Testis (tissue), 2 donors: ENCODE measurements at regions not wholly inside any gene's neighbourhood (a gene's known extent, or its start where the extent isn't known, plus 50 kb on each side); places are given as distances from the start of the nearest gene placed in this dataset.

Source experiments
- DNase-seq: peaks from one replicate; pipeline ENCODE4 v3.0.0-alpha.2; 2019
- H3K27ac ChIP-seq, 2 donors: fragments of 200-600 bp; sonication (generic); one replicate each; pipeline ENCODE4 v1.5.1; 2019
- H3K27me3 ChIP-seq: fragments of 200-600 bp; sonication (generic); one replicate; pipeline ENCODE4 v1.5.1; 2019
- H3K36me3 ChIP-seq: fragments of 200-600 bp; sonication (generic); one replicate; pipeline ENCODE4 v1.5.1; 2017; ENCODE audit warnings: low read depth; ENCODE audit errors: missing control alignments
- H3K4me1 ChIP-seq: fragments of 200-600 bp; sonication (generic); one replicate; pipeline ENCODE4 v1.5.1; 2019
- H3K4me3 ChIP-seq, 2 donors: fragments of 200-600 bp; sonication (generic); one replicate each; pipeline ENCODE4 v1.5.1; 2017 to 2019
- H3K9me3 ChIP-seq: fragments of 200-600 bp; sonication (generic); one replicate; pipeline ENCODE4 v1.5.1; 2017
- CTCF ChIP-seq, 3 experiments: fragments of 450-650 bp in 2 of 3; fragments of 200-600 bp in 1 of 3; sonication (generic) in 1 of 3; IDR thresholded peaks; one replicate each; pipeline ENCODE4 v1.5.1; 2016 to 2019; ENCODE audit warnings: antibody characterized with exemption in 3 of 3, mild to moderate bottlenecking in 2 of 3, moderate library complexity in 1 of 3
- POLR2A ChIP-seq: fragments of 450-650 bp; IDR thresholded peaks from one replicate; pipeline ENCODE4 v1.6.1; 2017; ENCODE audit warnings: antibody characterized with exemption, mild to moderate bottlenecking, moderate library complexity
- WGBS, 2 donors: methylation state at CpG; one replicate each; pipeline ENCODE4 v1.1.5; 2018; 5-methylcytosine and 5-hydroxymethylcytosine counted together
- intact Hi-C: fragments of 100-400 bp; cut with DNase I; formaldehyde crosslinking; loops from one replicate; pipeline ENCODE4 v1.15.1; 2023; ENCODE audit warnings: low total_unique reads

- no peaks in the 10 kb centered on the region for H3K9me3 ChIP-seq
- H3K4me1 ChIP-seq: no peaks in the 10 kb centered on the region
- 89% methylated on average over 1 of the region's 1 CpG for WGBS, 2 donors
- no peaks in the 10 kb centered on the region for H3K27me3 ChIP-seq
- no peaks in the 10 kb centered on the region for H3K36me3 ChIP-seq
- H3K4me3 ChIP-seq: no peak overlapping the region
- no peak overlapping the region for H3K27ac ChIP-seq
- DNase-seq: no peak
- intact Hi-C loops: no loop called here
- TF ChIP-seq POLR2A: no peak
- TF ChIP-seq CTCF (IDR thresholded peaks at IDR 0.05): no peak
Observed at GRCh38 chr2:223701761-223702160, 99.6 kb upstream of the SCG2 start.

- TF ChIP-seq POLR2A: no peak
- no peak for TF ChIP-seq CTCF (IDR thresholded peaks at IDR 0.05)
- Histone ChIP-seq H3K36me3 (no peaks in the 10 kb centered on the region), H3K9me3 (no peaks in the 10 kb centered on the region), H3K4me3 (no peak overlapping the region), H3K27me3 (no peaks in the 10 kb centered on the region), H3K27ac (no peak overlapping the region), H3K4me1 (no peaks in the 10 kb centered on the region)
- intact Hi-C loops: no loop called here
- no peak for DNase-seq
- WGBS, 2 donors: 88 to 95% methylated on average over 3 of the region's 3 CpGs
Observed at GRCh38 chr2:223700221-223700620, 98.1 kb upstream of the SCG2 start.

GRCh38 chr2:223697892-223698645, 95.9 kb upstream of the SCG2 start:
- WGBS, 2 donors: 92 to 95% methylated on average over 7 of the region's 7 CpGs
- intact Hi-C loops: no loop called here
- no peak for DNase-seq

GRCh38 chr2:223697316-223697891, 95.2 kb upstream of the SCG2 start:
- TF ChIP-seq POLR2A: no peak
- no peak for TF ChIP-seq CTCF (IDR thresholded peaks at IDR 0.05)
- intact Hi-C loops: no loop called here
- H3K9me3 ChIP-seq: no peaks in the 10 kb centered on the region
- no peak for DNase-seq
- H3K27ac ChIP-seq: no peak overlapping the region
- no peaks in the 10 kb centered on the region for H3K4me1 ChIP-seq
- WGBS, 2 donors: 69 to 86% methylated on average over 2 of the region's 2 CpGs
- no peaks in the 10 kb centered on the region for H3K27me3 ChIP-seq
- H3K36me3 ChIP-seq: no peaks in the 10 kb centered on the region
- H3K4me3 ChIP-seq: no peak overlapping the region

More at GRCh38 chr2:223697892-223698645, 95.9 kb upstream of the SCG2 start:
- Histone ChIP-seq H3K36me3 (no peaks in the 10 kb centered on the region), H3K9me3 (no peaks in the 10 kb centered on the region), H3K27ac (no peak overlapping the region), H3K4me1 (no peaks in the 10 kb centered on the region), H3K4me3 (no peak overlapping the region), H3K27me3 (no peaks in the 10 kb centered on the region)
- TF ChIP-seq POLR2A (no peak), CTCF (IDR thresholded peaks at IDR 0.05) (no peak)

GRCh38 chr2:223696719-223697118, 94.6 kb upstream of the SCG2 start:
- Histone ChIP-seq H3K27me3 (no peaks in the 10 kb centered on the region), H3K9me3 (no peaks in the 10 kb centered on the region), H3K4me1 (no peaks in the 10 kb centered on the region), H3K36me3 (no peaks in the 10 kb centered on the region), H3K27ac (no peak overlapping the region), H3K4me3 (no peak overlapping the region)
- 54 to 67% methylated on average over 1 of the region's 1 CpG for WGBS, 2 donors
- intact Hi-C loops: no loop called here
- DNase-seq: no peak
- TF ChIP-seq CTCF (IDR thresholded peaks at IDR 0.05) (no peak), POLR2A (no peak)
